ENCODE measurements at regions not wholly inside any gene's neighbourhood (a gene's known extent, or its start where the extent isn't known, plus 50 kb on each side); places are given as distances from the start of the nearest gene placed in this dataset.

- Histone ChIP-seq H3K9me3 (ENCODE audit: insufficient read depth in 2 of 2, low read depth in 1 of 2, low read length in 1 of 2) (no peaks in the 10 kb centered on the region), H3K27ac (ENCODE audit: low read depth, low read length) (no peak overlapping the region), H3K4me1 (replicated peaks in 1 of 4; ENCODE audit: control insufficient read depth in 3 of 4, insufficient read depth in 4 of 4, low read length in 3 of 4) (no peaks in the 10 kb centered on the region), H2BK20ac (ENCODE audit: low read length) (no peak overlapping the region), H3K4me3 (ENCODE audit: extremely low read depth in 1 of 4, insufficient read depth in 2 of 4, low read depth in 3 of 4, low read length in 4 of 4) (no peak overlapping the region), H2BK15ac (ENCODE audit: low read length) (no peak overlapping the region), H3K36me3 (ENCODE audit: control insufficient read depth in 2 of 4, insufficient read depth in 4 of 4, low read length in 3 of 4) (no peaks in the 10 kb centered on the region), H3K14ac (ENCODE audit: insufficient read length) (no peak overlapping the region), H3K79me2 (ENCODE audit: control insufficient read depth in 1 of 2, insufficient read depth in 2 of 2, low read length in 2 of 2) (no peaks in the 10 kb centered on the region), H2BK12ac (ENCODE audit: low read depth, low read length) (no peak overlapping the region), H3K9ac (replicated peaks in 1 of 4; ENCODE audit: extremely low read depth in 1 of 4, low read depth in 3 of 4, low read length in 3 of 4) (no peak overlapping the region), H3K79me1 (ENCODE audit: low read depth, low read length) (no peaks in the 10 kb centered on the region), H2BK120ac (replicated peaks; ENCODE audit: low read depth, low read length) (no peak overlapping the region), H3K27me3 (replicated peaks in 1 of 4; ENCODE audit: control insufficient read depth in 3 of 4, extremely low read depth in 1 of 4, insufficient read depth in 3 of 4, low read length in 3 of 4) (no peaks in the 10 kb centered on the region), H3K18ac (ENCODE audit: extremely low read depth, low read length) (no peak overlapping the region), H3K4ac (replicated peaks; ENCODE audit: insufficient read length, low read depth, low read length) (no peak overlapping the region), H2AFZ (ENCODE audit: low read length) (no peak overlapping the region), H3K23me2 (ENCODE audit: low read depth, low read length) (no peaks in the 10 kb centered on the region), H3K23ac (ENCODE audit: insufficient read length) (no peak overlapping the region), H2AK5ac (ENCODE audit: low read depth, low read length) (no peak overlapping the region), H4K8ac (ENCODE audit: extremely low read depth, insufficient read depth, low read length) (no peak overlapping the region), H3K56ac (replicated peaks; ENCODE audit: insufficient read length, low read depth, low read length) (no peak overlapping the region), H3K4me2 (ENCODE audit: insufficient read depth in 1 of 2, low read depth in 2 of 2, low read length in 2 of 2) (no peak overlapping the region), H2BK5ac (ENCODE audit: low read depth, low read length) (no peak overlapping the region), H4K91ac (replicated peaks; ENCODE audit: insufficient read length, low read length) (no peak overlapping the region), H4K20me1 (replicated peaks in 1 of 2; ENCODE audit: control insufficient read depth in 1 of 2, insufficient read depth in 2 of 2, low read length in 2 of 2) (no peaks in the 10 kb centered on the region), H4K5ac (ENCODE audit: insufficient read length, low read depth, low read length) (no peak overlapping the region)
- ChIA-PET CTCF (ENCODE audit: partially characterized antibody) (no interaction called here), POLR2A (ENCODE audit: partially characterized antibody) (no interaction called here)
- WGBS, 2 experiments (ENCODE audit: extremely low coverage in 1 of 2, insufficient coverage in 1 of 2, insufficient read length in 1 of 2, insufficient replicate concordance in 2 of 2, low coverage in 1 of 2, low lambda C conversion rate in 2 of 2, missing lambda C conversion rate in 1 of 2) = 93% methylated on average over 2 of the region's 2 CpGs; no CpG with 5 or more reads in 1 of the 2 experiments
- DNase-seq (ENCODE audit: low read depth in 1 of 2, low spot score in 2 of 2) (no peak), FAIRE-seq (no peak)
- peak; percentile 70; the same call in 1 of the 2 replicates for TF ChIP-seq CEBPB (IDR thresholded peaks at IDR 0.05; ENCODE audit: low read depth, low read length)
- TF ChIP-seq SAP30 (IDR thresholded peaks at IDR 0.05; ENCODE audit: insufficient read depth, insufficient replicate concordance, low read length) = no peak
- no peak for TF ChIP-seq CREB1 (IDR thresholded peaks at IDR 0.05)
Measured at GRCh38 chrX:95248386-95248785, 1436.3 kb upstream of the DIAPH2 start.

All from H1 (cell line).